ENCODE measurements at regions not wholly inside any gene's neighbourhood (a gene's known extent, or its start where the extent isn't known, plus 50 kb on each side); places are given as distances from the start of the nearest gene placed in this dataset.

- TF ChIP-seq, protein P1, sequence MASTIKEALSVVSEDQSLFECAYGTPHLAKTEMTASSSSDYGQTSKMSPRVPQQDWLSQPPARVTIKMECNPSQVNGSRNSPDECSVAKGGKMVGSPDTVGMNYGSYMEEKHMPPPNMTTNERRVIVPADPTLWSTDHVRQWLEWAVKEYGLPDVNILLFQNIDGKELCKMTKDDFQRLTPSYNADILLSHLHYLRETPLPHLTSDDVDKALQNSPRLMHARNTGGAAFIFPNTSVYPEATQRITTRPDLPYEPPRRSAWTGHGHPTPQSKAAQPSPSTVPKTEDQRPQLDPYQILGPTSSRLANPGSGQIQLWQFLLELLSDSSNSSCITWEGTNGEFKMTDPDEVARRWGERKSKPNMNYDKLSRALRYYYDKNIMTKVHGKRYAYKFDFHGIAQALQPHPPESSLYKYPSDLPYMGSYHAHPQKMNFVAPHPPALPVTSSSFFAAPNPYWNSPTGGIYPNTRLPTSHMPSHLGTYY (CRISPR knock-in tag; IDR thresholded peaks at IDR 0.05) = no peak
- TF ChIP-seq SMAD3 (CRISPR knock-in tag; IDR thresholded peaks at IDR 0.05; ENCODE audit: borderline replicate concordance) = no peak
- no peak for TF ChIP-seq SMAD4 (CRISPR knock-in tag; IDR thresholded peaks at IDR 0.05)
- TF ChIP-seq FOXP1 (CRISPR knock-in tag; IDR thresholded peaks at IDR 0.05; ENCODE audit: borderline replicate concordance) = no peak
- TF ChIP-seq ZNF425 (CRISPR knock-in tag; conservative IDR thresholded peaks at IDR 0.05) = no peak
- TF ChIP-seq E2F5 (CRISPR knock-in tag; IDR thresholded peaks at IDR 0.05) = no peak
These were observed 76.4 kb downstream of the SKA1 start (continued) for GRCh38 chr18:50451100-50451842.

GRCh38 chr18:50453014-50453680, 78.3 kb downstream of the SKA1 start:
- Mint-ChIP-seq H3K36me3 (no peaks in the 10 kb centered on the region), H3K9me3 (peaks cover 6% of the 10 kb centered on the region), H3K4me1 (peaks cover 31% of the 10 kb centered on the region), H3K27ac (no peak overlapping the region), H3K27me3 (ENCODE audit: low read depth) (no peaks in the 10 kb centered on the region; the same call in 1 of the 2 replicates), H3K4me3 (no peak overlapping the region)
- ChIA-PET CTCF (no interaction called here), POLR2A (no interaction called here)
- DNase-seq (ENCODE audit: low spot score) (no peak), ATAC-seq (no peak)
- TF ChIP-seq RORB (CRISPR knock-in tag; IDR thresholded peaks at IDR 0.05) = no peak
- TF ChIP-seq AR (CRISPR knock-in tag; IDR thresholded peaks at IDR 0.05) = no peak
- no peak for TF ChIP-seq KAT7 (CRISPR knock-in tag; IDR thresholded peaks at IDR 0.05; ENCODE audit: borderline replicate concordance)
- TF ChIP-seq SOX15 (CRISPR knock-in tag; IDR thresholded peaks at IDR 0.05) = no peak
- TF ChIP-seq ZBTB43 (CRISPR knock-in tag; IDR thresholded peaks at IDR 0.05) = no peak
- no peak for TF ChIP-seq SMAD3 (CRISPR knock-in tag; IDR thresholded peaks at IDR 0.05; ENCODE audit: borderline replicate concordance)
- TF ChIP-seq EMX1 (CRISPR knock-in tag; IDR thresholded peaks at IDR 0.05) = no peak
- TF ChIP-seq TEAD1 (CRISPR knock-in tag; IDR thresholded peaks at IDR 0.05) = no peak
- TF ChIP-seq PRDM15 (CRISPR knock-in tag; IDR thresholded peaks at IDR 0.05) = no peak
- no peak for TF ChIP-seq CBFB (CRISPR knock-in tag; IDR thresholded peaks at IDR 0.05; ENCODE audit: low read depth)
- no peak for TF ChIP-seq USF1 (CRISPR knock-in tag; IDR thresholded peaks at IDR 0.05)

All from WTC11 (cell line).